HepG2 (cell line): ENCODE measurements at regions not wholly inside any gene's neighbourhood (a gene's known extent, or its start where the extent isn't known, plus 50 kb on each side); places are given as distances from the start of the nearest gene placed in this dataset.

Experiments
- ATAC-seq: fragments of 200-7000 bp; cut with Tn5 transposase; 3 replicates; pipeline ENCODE4 v1.9.1; 2020; ENCODE audit warnings: mild to moderate bottlenecking, moderate library complexity
- BruUV-seq: library from RNA; stranded (reverse); fragments of 400-500 nt; replicated peaks from 2 replicates; lab custom pipeline; 2021; lab: Mats Ljungman, UMichigan
- CTCF ChIA-PET: fragments of 300-600 bp; formaldehyde crosslinking; extraction: SDS; loops from one replicate; lab custom pipeline; 2021; ENCODE audit warnings: low total read pairs, inconsistent platforms, low intra/inter-chr PET ratio; lab: Yijun Ruan, JAX
- POLR2A ChIA-PET: fragments of 350-600 bp; sonication (Branson Sonifier 250); formaldehyde crosslinking; loops from one replicate; lab custom pipeline; 2020; ENCODE audit warnings: antibody characterized with exemption, inconsistent platforms; lab: Yijun Ruan, JAX
- DNase-seq: peaks from one replicate; pipeline ENCODE4 v3.0.0-alpha.2; 2015; ENCODE audit warnings: low spot score
- FAIRE-seq: peaks from 3 replicates; lab custom pipeline; 2011; peaks lifted over from hg19 to GRCh38; lab: Jason Lieb, UNC
- H2AFZ ChIP-seq: one replicate; pipeline ENCODE4 v1.6.1; 2011; ENCODE audit warnings: low read length, inconsistent platforms
- H3K27ac ChIP-seq: fragments of 300-600 bp; 3 replicates; pipeline ENCODE4 v1.8.0; 2011; ENCODE audit warnings: mixed run types, mild to moderate bottlenecking, mixed read lengths, low read length, inconsistent platforms; ENCODE audit not compliant: insufficient read depth; ENCODE audit errors: extremely low read length
- H3K27me3 ChIP-seq, 2 experiments: fragments of 200-600 bp in 1 of 2; 2 replicates in 1 of 2; 3 replicates in 1 of 2; pipeline versions ENCODE4 v1.6.0 to v1.8.0; 2011; ENCODE audit warnings: low read length in 2 of 2, mild to moderate bottlenecking in 2 of 2, moderate library complexity in 2 of 2, inconsistent platforms in 1 of 2; ENCODE audit not compliant: insufficient read depth in 2 of 2, control insufficient read depth in 1 of 2
- H3K36me3 ChIP-seq, 2 experiments: fragments of 200-600 bp in 1 of 2; replicated peaks in 1 of 2; 2 replicates in 1 of 2; 3 replicates in 1 of 2; pipeline versions ENCODE4 v1.5.1 to v1.8.0; 2011; ENCODE audit warnings: low read length in 2 of 2, inconsistent platforms in 1 of 2; ENCODE audit not compliant: insufficient read depth in 2 of 2, control insufficient read depth in 1 of 2
- H3K4me1 ChIP-seq: 2 replicates; pipeline ENCODE4 v1.5.1; 2012; ENCODE audit warnings: low read length, inconsistent platforms; ENCODE audit not compliant: insufficient read depth
- H3K4me2 ChIP-seq: 2 replicates; pipeline ENCODE4 v1.6.0; 2011; ENCODE audit warnings: low read depth, low read length, inconsistent platforms
- H3K4me3 ChIP-seq, 3 experiments: fragments of 200-600 bp in 1 of 3; sonication (generic), shearing (Covaris generic) in 1 of 3; replicated peaks in 1 of 3; 2 replicates each; pipeline ENCODE4 v1.5.1; 2011 to 2016; ENCODE audit warnings: low read length in 3 of 3, inconsistent platforms in 2 of 3, low read depth in 2 of 3, mild to moderate bottlenecking in 2 of 3, control low read depth in 1 of 3, mixed read lengths in 1 of 3; ENCODE audit not compliant: insufficient read depth in 1 of 3
- H3K79me2 ChIP-seq: one replicate; pipeline ENCODE4 v1.6.1; 2011; ENCODE audit warnings: low read length, inconsistent platforms; ENCODE audit not compliant: insufficient read depth
- H3K9ac ChIP-seq: 2 replicates; pipeline ENCODE4 v1.6.0; 2011; ENCODE audit warnings: mild to moderate bottlenecking, low read depth, low read length, inconsistent platforms; ENCODE audit not compliant: insufficient read depth
- H3K9me3 ChIP-seq: 2 replicates; pipeline ENCODE4 v1.5.1; 2012; ENCODE audit warnings: mild to moderate bottlenecking, low read length
- H4K20me1 ChIP-seq: 2 replicates; pipeline ENCODE4 v1.6.0; 2011; ENCODE audit warnings: inconsistent platforms, mild to moderate bottlenecking, low read length, moderate library complexity; ENCODE audit not compliant: insufficient read depth
- FOXA3 ChIP-seq: IDR thresholded peaks from 2 replicates; pipeline ENCODE4 v1.6.1; 2016; ENCODE audit warnings: missing genetic modification reagents, missing compliant biosample characterization
- GABPA ChIP-seq, 2 experiments: IDR thresholded peaks; 2 replicates each; pipeline ENCODE4 v1.6.1; 2011 to 2016; ENCODE audit warnings: low read depth in 2 of 2, low read length in 1 of 2, missing biosample characterization in 1 of 2, missing genetic modification characterization in 1 of 2
- GFI1 ChIP-seq: sonication (generic); formaldehyde crosslinking; IDR thresholded peaks from 2 replicates; pipeline ENCODE4 v1.5.0; 2020; ENCODE audit warnings: missing genetic modification reagents, mild to moderate bottlenecking, borderline replicate concordance
- GLMP ChIP-seq: sonication (generic); formaldehyde crosslinking; IDR thresholded peaks from 2 replicates; pipeline ENCODE4 v1.9.0; 2021; ENCODE audit warnings: missing genetic modification reagents, mild to moderate bottlenecking, borderline replicate concordance
- HIVEP1 ChIP-seq: sonication (generic); formaldehyde crosslinking; IDR thresholded peaks from 2 replicates; pipeline ENCODE4 v1.4.0; 2020; ENCODE audit warnings: mild to moderate bottlenecking, missing genetic modification reagents
- ISL2 ChIP-seq: sonication (generic); formaldehyde crosslinking; IDR thresholded peaks from 2 replicates; pipeline ENCODE4 v1.5.0; 2020; ENCODE audit warnings: missing genetic modification reagents
- KLF15 ChIP-seq: sonication (generic); formaldehyde crosslinking; IDR thresholded peaks from 2 replicates; pipeline ENCODE4 v1.8.1; 2023; ENCODE audit warnings: borderline replicate concordance, mild to moderate bottlenecking, inconsistent platforms, missing genetic modification reagents, mixed read lengths
- MEIS1 ChIP-seq: sonication (generic); formaldehyde crosslinking; IDR thresholded peaks from 2 replicates; pipeline ENCODE4 v1.9.0; 2021; ENCODE audit warnings: mild to moderate bottlenecking, missing genetic modification reagents, moderate library complexity, borderline replicate concordance
- MIXL1 ChIP-seq: IDR thresholded peaks from 2 replicates; pipeline ENCODE4 v1.6.1; 2016
- MTA1 ChIP-seq: sonication (generic); formaldehyde crosslinking; IDR thresholded peaks from 2 replicates; pipeline ENCODE4 v1.4.0; 2020; ENCODE audit warnings: missing genetic modification reagents, mild to moderate bottlenecking, borderline replicate concordance
- REL ChIP-seq: sonication (generic); formaldehyde crosslinking; conservative IDR thresholded peaks from 2 replicates; pipeline ENCODE4 v1.8.0; 2022; ENCODE audit warnings: mild to moderate bottlenecking, missing genetic modification reagents, moderate library complexity
- ZFP82 ChIP-seq: sonication (generic); formaldehyde crosslinking; IDR thresholded peaks from 2 replicates; pipeline ENCODE4 v1.5.1; 2020; ENCODE audit warnings: mild to moderate bottlenecking, missing genetic modification reagents, borderline replicate concordance
- ZNF816 ChIP-seq: sonication (generic); formaldehyde crosslinking; IDR thresholded peaks from 2 replicates; pipeline ENCODE4 v1.8.0; 2022; ENCODE audit warnings: missing genetic modification reagents, mild to moderate bottlenecking, borderline replicate concordance
- ZNF878 ChIP-seq: sonication (generic); formaldehyde crosslinking; IDR thresholded peaks from 2 replicates; pipeline ENCODE4 v1.8.1; 2023; ENCODE audit warnings: mild to moderate bottlenecking, missing genetic modification reagents, moderate library complexity
- ZSCAN29 ChIP-seq: sonication (generic); formaldehyde crosslinking; conservative IDR thresholded peaks from 2 replicates; pipeline ENCODE4 v1.4.0; 2020; ENCODE audit warnings: mild to moderate bottlenecking, missing genetic modification reagents
- ZZZ3 ChIP-seq: sonication (generic); formaldehyde crosslinking; IDR thresholded peaks from 2 replicates; pipeline ENCODE4 v1.4.0; 2020; ENCODE audit warnings: missing genetic modification reagents, mild to moderate bottlenecking, borderline replicate concordance
- WGBS: methylation state at CpG from one replicate; pipeline ENCODE4 v1.1.6; 2017; ENCODE audit warnings: low lambda C conversion rate; 5-methylcytosine and 5-hydroxymethylcytosine counted together
- in situ Hi-C: cut with HindIII; loops from 2 replicates; pipeline ENCODE4 v1.10.0; 2017; ENCODE audit warnings: low pct_unique_long_range_greater_than_20kb; ENCODE audit not compliant: extremely low pct_ligation_motif_present
- intact Hi-C: fragments of 100-400 bp; cut with micrococcal nuclease; formaldehyde crosslinking; loops from one replicate; pipeline ENCODE4 v1.10.0; 2022; ENCODE audit not compliant: unreplicated experiment
- TF ChIP-seq, protein P1 (sequence below): sonication (generic); formaldehyde crosslinking; IDR thresholded peaks from 2 replicates; pipeline ENCODE4 v1.4.0; 2020; ENCODE audit warnings: missing genetic modification reagents

GRCh38 chr7:85716353-85716752, 529.5 kb upstream of the SEMA3D start:
- no peaks in the 10 kb centered on the region for H3K36me3 ChIP-seq
- in situ Hi-C loops (no loop called here), intact Hi-C loops (no loop called here)
- no peaks in the 10 kb centered on the region for H3K4me1 ChIP-seq
- no peak overlapping the region for H3K4me2 ChIP-seq
- no peak overlapping the region for H3K9ac ChIP-seq
- BruUV-seq: no TSS peak
- no peaks in the 10 kb centered on the region for H3K9me3 ChIP-seq
- no peaks in the 10 kb centered on the region for H4K20me1 ChIP-seq
- TF ChIP-seq MIXL1: no peak
- TF ChIP-seq ZNF816 (CRISPR knock-in tag): no peak
- TF ChIP-seq HIVEP1: no peak
- TF ChIP-seq KLF15 (CRISPR knock-in tag): no peak
- no peak for TF ChIP-seq MEIS1
- no peak for TF ChIP-seq GFI1 (CRISPR knock-in tag)
- no peak for TF ChIP-seq GABPA (IDR thresholded peaks at IDR 0.05; ENCODE audit: low read depth, low read length)
- no peak for TF ChIP-seq GABPA (CRISPR knock-in tag; IDR thresholded peaks at IDR 0.05; ENCODE audit: low read depth)
- TF ChIP-seq ZFP82 (CRISPR knock-in tag): no peak
- no peak for TF ChIP-seq ZSCAN29
- TF ChIP-seq, protein P1, sequence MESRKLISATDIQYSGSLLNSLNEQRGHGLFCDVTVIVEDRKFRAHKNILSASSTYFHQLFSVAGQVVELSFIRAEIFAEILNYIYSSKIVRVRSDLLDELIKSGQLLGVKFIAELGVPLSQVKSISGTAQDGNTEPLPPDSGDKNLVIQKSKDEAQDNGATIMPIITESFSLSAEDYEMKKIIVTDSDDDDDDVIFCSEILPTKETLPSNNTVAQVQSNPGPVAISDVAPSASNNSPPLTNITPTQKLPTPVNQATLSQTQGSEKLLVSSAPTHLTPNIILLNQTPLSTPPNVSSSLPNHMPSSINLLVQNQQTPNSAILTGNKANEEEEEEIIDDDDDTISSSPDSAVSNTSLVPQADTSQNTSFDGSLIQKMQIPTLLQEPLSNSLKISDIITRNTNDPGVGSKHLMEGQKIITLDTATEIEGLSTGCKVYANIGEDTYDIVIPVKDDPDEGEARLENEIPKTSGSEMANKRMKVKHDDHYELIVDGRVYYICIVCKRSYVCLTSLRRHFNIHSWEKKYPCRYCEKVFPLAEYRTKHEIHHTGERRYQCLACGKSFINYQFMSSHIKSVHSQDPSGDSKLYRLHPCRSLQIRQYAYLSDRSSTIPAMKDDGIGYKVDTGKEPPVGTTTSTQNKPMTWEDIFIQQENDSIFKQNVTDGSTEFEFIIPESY (CRISPR knock-in tag): no peak
- no peak for TF ChIP-seq REL (CRISPR knock-in tag)
- TF ChIP-seq MTA1: no peak
- no peak for TF ChIP-seq ISL2 (CRISPR knock-in tag)
- TF ChIP-seq ZNF878: no peak
- no peak for TF ChIP-seq FOXA3
- TF ChIP-seq ZZZ3 (CRISPR knock-in tag): no peak
- TF ChIP-seq GLMP: no peak
- H3K27ac ChIP-seq: no peak overlapping the region
- no peak for FAIRE-seq
- POLR2A ChIA-PET: no interaction called here
- H2AFZ ChIP-seq: no peak overlapping the region
- H3K4me3 ChIP-seq: no peak overlapping the region
- 0% methylated on average over 2 of the region's 2 CpGs for WGBS
- H3K79me2 ChIP-seq: no peaks in the 10 kb centered on the region
- no peak for DNase-seq
- H3K27me3 ChIP-seq: no peaks in the 10 kb centered on the region
- no peak for ATAC-seq
- CTCF ChIA-PET: no interaction called here
